ENCODE measurements at regions not wholly inside any gene's neighbourhood (a gene's known extent, or its start where the extent isn't known, plus 50 kb on each side); places are given as distances from the start of the nearest gene placed in this dataset.
"Not testable (repeated sequence)": the region's sequence is repeated elsewhere in the genome, so short reads cannot be mapped to it uniquely, and the experiment has no call there.

DNA sequence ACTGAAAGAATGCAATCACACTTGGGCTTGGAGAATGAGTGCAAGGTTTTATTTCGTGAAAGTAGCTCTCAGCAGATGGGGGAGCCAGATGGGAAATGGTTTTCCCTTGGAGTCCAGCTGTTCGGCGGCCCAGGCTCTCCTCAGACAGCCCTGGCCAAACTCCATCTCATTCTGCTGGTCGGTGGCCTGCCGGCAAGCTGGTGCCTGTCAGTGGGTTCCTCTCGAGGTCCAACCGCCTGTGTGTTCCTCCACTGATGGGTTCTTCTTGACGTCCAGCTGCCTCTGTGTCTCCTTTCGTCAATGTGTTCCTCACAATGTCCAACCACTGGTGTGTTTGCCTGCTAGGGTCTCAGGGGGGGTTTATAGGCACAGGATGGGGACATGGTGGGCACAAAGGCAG is 80.3 kb downstream of the POU3F4 start:
- Histone ChIP-seq H3K9me2 (replicated peaks; ENCODE audit: control insufficient read depth, low read length) (no peaks in the 10 kb centered on the region), H3K36me3 (ENCODE audit: control insufficient read depth, low read length) (no peaks in the 10 kb centered on the region), H3K4me2 (ENCODE audit: low read length) (no peak overlapping the region), H3F3A (ENCODE audit: control insufficient read depth, insufficient read depth) (no peaks in the 10 kb centered on the region), H3K4me3 (ENCODE audit: low read length) (no peak overlapping the region), H4K20me1 (ENCODE audit: control insufficient read depth, insufficient read depth, low read depth, low read length) (no peaks in the 10 kb centered on the region), H3K27me3 (ENCODE audit: control insufficient read depth, low read length) (no peaks in the 10 kb centered on the region), H3K4me1 (ENCODE audit: control insufficient read depth, low read length) (no peaks in the 10 kb centered on the region), H3K79me2 (ENCODE audit: control insufficient read depth, low read length) (no peaks in the 10 kb centered on the region), H3K27ac (ENCODE audit: low read depth, low read length) (no peak overlapping the region), H3K9me3 (ENCODE audit: control insufficient read depth, insufficient read depth, low read length) (no peaks in the 10 kb centered on the region)
- TF ChIP-seq EZH2phosphoT487 (IDR thresholded peaks at IDR 0.05; ENCODE audit: borderline replicate concordance, low read length) (no peak), CTCF (IDR thresholded peaks at IDR 0.05; ENCODE audit: low read depth, low read length, poor library complexity, severe bottlenecking) (no peak)

GRCh38 chrX:83593634-83594294 is 85.7 kb downstream of the POU3F4 start:
- TF ChIP-seq EZH2phosphoT487 (IDR thresholded peaks at IDR 0.05; ENCODE audit: borderline replicate concordance, low read length): no peak
- TF ChIP-seq CTCF (IDR thresholded peaks at IDR 0.05; ENCODE audit: low read depth, low read length, poor library complexity, severe bottlenecking): no peak
- H3K4me2 ChIP-seq (ENCODE audit: low read length): no peak overlapping the region
- H3K9me2 ChIP-seq (replicated peaks; ENCODE audit: control insufficient read depth, low read length): no peaks in the 10 kb centered on the region
- no peaks in the 10 kb centered on the region for H4K20me1 ChIP-seq (ENCODE audit: control insufficient read depth, insufficient read depth, low read depth, low read length)
- no peaks in the 10 kb centered on the region for H3K27me3 ChIP-seq (ENCODE audit: control insufficient read depth, low read length)
- no peaks in the 10 kb centered on the region for H3K9me3 ChIP-seq (ENCODE audit: control insufficient read depth, insufficient read depth, low read length)
- no peaks in the 10 kb centered on the region for H3K79me2 ChIP-seq (ENCODE audit: control insufficient read depth, low read length)
- no peaks in the 10 kb centered on the region for H3K4me1 ChIP-seq (ENCODE audit: control insufficient read depth, low read length)
- no peak overlapping the region for H3K4me3 ChIP-seq (ENCODE audit: low read length)
- no peak overlapping the region for H3K27ac ChIP-seq (ENCODE audit: low read depth, low read length)
- H3F3A ChIP-seq (ENCODE audit: control insufficient read depth, insufficient read depth): no peaks in the 10 kb centered on the region
- no peaks in the 10 kb centered on the region for H3K36me3 ChIP-seq (ENCODE audit: control insufficient read depth, low read length)

DNA sequence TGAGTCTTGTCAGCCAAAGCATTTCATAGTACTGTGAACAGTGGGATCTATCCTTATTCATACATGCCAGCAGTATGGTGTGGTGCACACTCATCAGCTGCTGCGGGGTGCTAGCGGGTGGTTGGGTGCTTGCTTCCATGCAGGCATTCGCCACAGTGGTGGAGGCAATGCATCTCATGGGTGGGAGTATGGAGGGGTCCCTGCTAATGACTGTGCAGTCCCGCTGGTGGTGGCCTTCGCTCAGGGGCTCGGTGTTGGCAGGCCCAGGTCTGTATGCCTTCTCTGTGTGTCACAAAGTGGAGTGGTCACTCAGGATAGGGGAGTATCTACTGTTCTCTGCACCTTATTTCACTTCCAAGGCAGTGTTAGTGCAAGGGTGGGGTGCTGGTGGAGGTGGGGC is 122.6 kb downstream of the POU3F4 start:
- Histone ChIP-seq H4K20me1 (ENCODE audit: control insufficient read depth, insufficient read depth, low read depth, low read length) (no peaks in the 10 kb centered on the region), H3K27ac (ENCODE audit: low read depth, low read length) (no peak overlapping the region), H3K4me1 (ENCODE audit: control insufficient read depth, low read length) (peaks cover 24% of the 10 kb centered on the region), H3K4me2 (ENCODE audit: low read length) (no peak overlapping the region), H3K27me3 (ENCODE audit: control insufficient read depth, low read length) (no peaks in the 10 kb centered on the region), H3K79me2 (ENCODE audit: control insufficient read depth, low read length) (no peaks in the 10 kb centered on the region), H3K9me3 (ENCODE audit: control insufficient read depth, insufficient read depth, low read length) (no peaks in the 10 kb centered on the region), H3K4me3 (ENCODE audit: low read length) (no peak overlapping the region), H3F3A (ENCODE audit: control insufficient read depth, insufficient read depth) (no peaks in the 10 kb centered on the region), H3K36me3 (ENCODE audit: control insufficient read depth, low read length) (no peaks in the 10 kb centered on the region), H3K9me2 (replicated peaks; ENCODE audit: control insufficient read depth, low read length) (no peaks in the 10 kb centered on the region)
- no peak for TF ChIP-seq CTCF (IDR thresholded peaks at IDR 0.05; ENCODE audit: low read depth, low read length, poor library complexity, severe bottlenecking)
- no peak for TF ChIP-seq EZH2phosphoT487 (IDR thresholded peaks at IDR 0.05; ENCODE audit: borderline replicate concordance, low read length)

GRCh38 chrX:83649706-83650105 is 141.6 kb downstream of the POU3F4 start:
- H3K9me2 ChIP-seq (replicated peaks; ENCODE audit: control insufficient read depth, low read length); H3K27me3 ChIP-seq (ENCODE audit: control insufficient read depth, low read length); H3K4me1 ChIP-seq (ENCODE audit: control insufficient read depth, low read length); H3K4me3 ChIP-seq (ENCODE audit: low read length); H3K27ac ChIP-seq (ENCODE audit: low read depth, low read length); H3K9me3 ChIP-seq (ENCODE audit: control insufficient read depth, insufficient read depth, low read length); H4K20me1 ChIP-seq (ENCODE audit: control insufficient read depth, insufficient read depth, low read depth, low read length); H3K36me3 ChIP-seq (ENCODE audit: control insufficient read depth, low read length); H3F3A ChIP-seq (ENCODE audit: control insufficient read depth, insufficient read depth); H3K4me2 ChIP-seq (ENCODE audit: low read length); H3K79me2 ChIP-seq (ENCODE audit: control insufficient read depth, low read length): not testable (repeated sequence)
